KMS-11 (cell line): ENCODE measurements at regions not wholly inside any gene's neighbourhood (a gene's known extent, or its start where the extent isn't known, plus 50 kb on each side); places are given as distances from the start of the nearest gene placed in this dataset.

Experiments used
- H2AFZ ChIP-seq: fragments of 200-600 bp; sonication (generic); 2 replicates; pipeline ENCODE4 v1.6.1; 2016; ENCODE audit warnings: antibody characterized with exemption, mixed run types, low read depth
- H3K27ac ChIP-seq: fragments of 200-600 bp; sonication (generic); 2 replicates; pipeline ENCODE4 v1.6.1; 2016; ENCODE audit warnings: mild to moderate bottlenecking, mixed run types
- H3K27me3 ChIP-seq: fragments of 200-600 bp; sonication (generic); 2 replicates; pipeline ENCODE4 v1.6.1; 2017; ENCODE audit warnings: mild to moderate bottlenecking, low read depth, mixed run types, moderate library complexity; ENCODE audit not compliant: insufficient read depth
- H3K36me3 ChIP-seq: fragments of 200-600 bp; sonication (generic); 2 replicates; pipeline ENCODE4 v1.6.1; 2017; ENCODE audit warnings: mild to moderate bottlenecking, mixed run types; ENCODE audit not compliant: insufficient read depth
- H3K4me1 ChIP-seq: fragments of 200-600 bp; sonication (generic); 2 replicates; pipeline ENCODE4 v1.6.1; 2016; ENCODE audit warnings: mild to moderate bottlenecking, low read depth, mixed run types; ENCODE audit not compliant: poor library complexity, severe bottlenecking
- H3K4me2 ChIP-seq: fragments of 200-600 bp; sonication (generic); 2 replicates; pipeline ENCODE4 v1.7.0; 2016; ENCODE audit warnings: mild to moderate bottlenecking, mixed run types
- H3K4me3 ChIP-seq: fragments of 200-600 bp; sonication (generic); IDR thresholded peaks from 2 replicates; pipeline ENCODE4 v1.6.1; 2017; ENCODE audit warnings: low read depth, low read length, mixed read lengths; ENCODE audit not compliant: insufficient read depth
- H3K79me2 ChIP-seq: fragments of 200-600 bp; sonication (generic); 2 replicates; pipeline ENCODE4 v1.6.1; 2016; ENCODE audit warnings: low read depth, mixed run types; ENCODE audit not compliant: insufficient read depth
- H3K9ac ChIP-seq: fragments of 200-600 bp; sonication (generic); 2 replicates; pipeline ENCODE4 v1.6.1; 2016; ENCODE audit warnings: mild to moderate bottlenecking, mixed run types
- H4K20me1 ChIP-seq: fragments of 200-600 bp; sonication (generic); 2 replicates; pipeline ENCODE4 v1.6.1; 2016; ENCODE audit warnings: mild to moderate bottlenecking, mixed run types; ENCODE audit not compliant: insufficient read depth
- TF ChIP-seq, protein P1 (sequence below): fragments of 200-600 bp; sonication (generic); conservative IDR thresholded peaks from 2 replicates; pipeline ENCODE4 v1.6.1; 2017; ENCODE audit warnings: low read depth, mild to moderate bottlenecking, antibody characterized with exemption, low read length, moderate library complexity, mixed read lengths

GRCh38 chr11:97463891-97464290, 1074.1 kb downstream of the JRKL start:
- H4K20me1 ChIP-seq = no peaks in the 10 kb centered on the region
- H3K27me3 ChIP-seq = no peaks in the 10 kb centered on the region
- no peak overlapping the region for H3K4me2 ChIP-seq
- TF ChIP-seq, protein P1, sequence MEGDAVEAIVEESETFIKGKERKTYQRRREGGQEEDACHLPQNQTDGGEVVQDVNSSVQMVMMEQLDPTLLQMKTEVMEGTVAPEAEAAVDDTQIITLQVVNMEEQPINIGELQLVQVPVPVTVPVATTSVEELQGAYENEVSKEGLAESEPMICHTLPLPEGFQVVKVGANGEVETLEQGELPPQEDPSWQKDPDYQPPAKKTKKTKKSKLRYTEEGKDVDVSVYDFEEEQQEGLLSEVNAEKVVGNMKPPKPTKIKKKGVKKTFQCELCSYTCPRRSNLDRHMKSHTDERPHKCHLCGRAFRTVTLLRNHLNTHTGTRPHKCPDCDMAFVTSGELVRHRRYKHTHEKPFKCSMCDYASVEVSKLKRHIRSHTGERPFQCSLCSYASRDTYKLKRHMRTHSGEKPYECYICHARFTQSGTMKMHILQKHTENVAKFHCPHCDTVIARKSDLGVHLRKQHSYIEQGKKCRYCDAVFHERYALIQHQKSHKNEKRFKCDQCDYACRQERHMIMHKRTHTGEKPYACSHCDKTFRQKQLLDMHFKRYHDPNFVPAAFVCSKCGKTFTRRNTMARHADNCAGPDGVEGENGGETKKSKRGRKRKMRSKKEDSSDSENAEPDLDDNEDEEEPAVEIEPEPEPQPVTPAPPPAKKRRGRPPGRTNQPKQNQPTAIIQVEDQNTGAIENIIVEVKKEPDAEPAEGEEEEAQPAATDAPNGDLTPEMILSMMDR = no peak
- no peak overlapping the region for H2AFZ ChIP-seq
- no peaks in the 10 kb centered on the region for H3K79me2 ChIP-seq
- no peaks in the 10 kb centered on the region for H3K4me1 ChIP-seq
- H3K4me3 ChIP-seq = no peak overlapping the region
- no peak overlapping the region for H3K9ac ChIP-seq
- no peak overlapping the region for H3K27ac ChIP-seq
- no peaks in the 10 kb centered on the region for H3K36me3 ChIP-seq

- no peak overlapping the region for H2AFZ ChIP-seq
- H3K27ac ChIP-seq = no peak overlapping the region
- H3K36me3 ChIP-seq = no peaks in the 10 kb centered on the region
- H3K79me2 ChIP-seq = no peaks in the 10 kb centered on the region
- H3K27me3 ChIP-seq = no peaks in the 10 kb centered on the region
- H3K9ac ChIP-seq = no peak overlapping the region
- no peak overlapping the region for H3K4me2 ChIP-seq
- TF ChIP-seq, protein P1 = no peak
- no peaks in the 10 kb centered on the region for H3K4me1 ChIP-seq
- H4K20me1 ChIP-seq = no peaks in the 10 kb centered on the region
- no peak overlapping the region for H3K4me3 ChIP-seq
Measured at GRCh38 chr11:97471480-97471879, 1081.7 kb downstream of the JRKL start.

DNA sequence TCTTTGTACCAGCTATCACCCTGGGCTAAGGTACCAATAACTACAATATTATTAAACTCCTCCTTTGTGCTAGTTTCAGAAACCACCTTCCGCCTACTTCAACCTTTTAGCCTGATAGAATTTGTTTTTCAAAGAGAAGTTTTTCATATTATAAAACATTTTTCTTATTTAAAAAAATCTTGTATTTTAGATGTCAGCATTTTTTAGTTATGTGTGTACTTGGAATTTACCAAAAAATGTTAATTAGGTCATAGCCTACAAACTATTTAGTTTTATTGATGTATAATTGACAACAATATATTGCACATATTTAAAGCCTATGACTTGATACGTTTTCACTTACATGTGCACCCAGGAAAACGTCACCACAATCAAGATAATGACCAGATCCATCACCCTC, 1097.6 kb downstream of the JRKL start:
- Histone ChIP-seq H3K4me1 (no peaks in the 10 kb centered on the region), H2AFZ (no peak overlapping the region), H3K4me2 (no peak overlapping the region), H4K20me1 (no peaks in the 10 kb centered on the region), H3K4me3 (no peak overlapping the region), H3K79me2 (no peaks in the 10 kb centered on the region), H3K27ac (no peak overlapping the region), H3K27me3 (no peaks in the 10 kb centered on the region), H3K36me3 (no peaks in the 10 kb centered on the region), H3K9ac (no peak overlapping the region)
- TF ChIP-seq, protein P1 = no peak

DNA sequence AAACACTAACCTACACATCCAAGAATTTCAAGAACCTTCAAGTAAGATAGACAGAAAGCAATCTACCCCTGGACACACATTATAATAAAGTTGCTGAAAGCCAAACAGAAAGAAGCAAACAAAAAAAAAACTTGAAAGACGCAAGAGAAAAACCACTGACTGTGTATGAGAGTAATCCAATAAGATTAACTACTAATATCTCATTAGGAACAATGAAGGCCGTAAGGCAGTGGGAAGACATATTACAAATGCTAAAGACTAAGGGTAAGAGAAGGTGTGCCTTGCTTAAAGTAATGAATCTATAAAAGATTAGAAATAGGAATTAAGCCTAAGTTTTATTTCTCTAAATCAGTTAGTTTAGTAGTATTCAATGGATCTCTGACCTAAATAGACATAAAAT, 1109.1 kb downstream of the JRKL start:
- H3K4me2 ChIP-seq = no peak overlapping the region
- H3K4me3 ChIP-seq = no peak overlapping the region
- H3K9ac ChIP-seq = no peak overlapping the region
- no peaks in the 10 kb centered on the region for H4K20me1 ChIP-seq
- H3K27me3 ChIP-seq = no peaks in the 10 kb centered on the region
- H3K79me2 ChIP-seq = no peaks in the 10 kb centered on the region
- no peaks in the 10 kb centered on the region for H3K36me3 ChIP-seq
- no peak overlapping the region for H2AFZ ChIP-seq
- H3K27ac ChIP-seq = no peak overlapping the region
- H3K4me1 ChIP-seq = no peaks in the 10 kb centered on the region
- TF ChIP-seq, protein P1 = no peak
